ENCODE measurements at regions not wholly inside any gene's neighbourhood (a gene's known extent, or its start where the extent isn't known, plus 50 kb on each side); places are given as distances from the start of the nearest gene placed in this dataset.

GRCh38 chr9:28848671-28849070 is 1275.4 kb upstream of the C9orf72 start:
- H3K9ac ChIP-seq (ENCODE audit: low read depth, low read length): no peak overlapping the region
- no peaks in the 10 kb centered on the region for H3K36me3 ChIP-seq (ENCODE audit: insufficient read depth, low read length)
- peaks cover 6% of the 10 kb centered on the region; the same call in 1 of the 2 replicates for H3K4me1 ChIP-seq (ENCODE audit: insufficient read depth, low read length)
- no peaks in the 10 kb centered on the region for H3K9me3 ChIP-seq (ENCODE audit: control insufficient read depth, insufficient read depth, low read length)

- Histone ChIP-seq H3K36me3 (ENCODE audit: insufficient read depth, low read length) (no peaks in the 10 kb centered on the region), H3K9me3 (ENCODE audit: control insufficient read depth, insufficient read depth, low read length) (no peaks in the 10 kb centered on the region), H3K4me1 (ENCODE audit: insufficient read depth, low read length) (peaks cover 6% of the 10 kb centered on the region; the same call in 1 of the 2 replicates), H3K9ac (ENCODE audit: low read depth, low read length) (no peak overlapping the region)
These were observed 1280.2 kb upstream of the C9orf72 start for GRCh38 chr9:28853477-28853876.

GRCh38 chr9:28866951-28867350 is 1293.7 kb upstream of the C9orf72 start:
- Histone ChIP-seq H3K9ac (ENCODE audit: low read depth, low read length) (no peak overlapping the region), H3K9me3 (ENCODE audit: control insufficient read depth, insufficient read depth, low read length) (no peaks in the 10 kb centered on the region)

GRCh38 chr9:28868228-28868990 is 1295.1 kb upstream of the C9orf72 start:
- Histone ChIP-seq H3K36me3 (ENCODE audit: insufficient read depth, low read length) (no peaks in the 10 kb centered on the region), H3K4me1 (ENCODE audit: insufficient read depth, low read length) (0 out of 2 replicates have a peak, but pooled peaks cover 5% of the 10 kb centered on the region), H3K9ac (ENCODE audit: low read depth, low read length) (no peak overlapping the region), H3K9me3 (ENCODE audit: control insufficient read depth, insufficient read depth, low read length) (no peaks in the 10 kb centered on the region)

More at GRCh38 chr9:28866951-28867350, 1293.7 kb upstream of the C9orf72 start:
- Histone ChIP-seq H3K36me3 (ENCODE audit: insufficient read depth, low read length) (no peaks in the 10 kb centered on the region), H3K4me1 (ENCODE audit: insufficient read depth, low read length) (0 out of 2 replicates have a peak, but pooled peaks cover 5% of the 10 kb centered on the region)

- H3K9ac ChIP-seq (ENCODE audit: low read depth, low read length): no peak overlapping the region
- H3K9me3 ChIP-seq (ENCODE audit: control insufficient read depth, insufficient read depth, low read length): no peaks in the 10 kb centered on the region
- H3K4me1 ChIP-seq (ENCODE audit: insufficient read depth, low read length): no peaks in the 10 kb centered on the region
- no peaks in the 10 kb centered on the region for H3K36me3 ChIP-seq (ENCODE audit: insufficient read depth, low read length)
These were observed 1309.2 kb upstream of the C9orf72 start for GRCh38 chr9:28882529-28882928.

GRCh38 chr9:28883234-28883633 is 1310.0 kb upstream of the C9orf72 start:
- H3K4me1 ChIP-seq (ENCODE audit: insufficient read depth, low read length): no peaks in the 10 kb centered on the region
- no peaks in the 10 kb centered on the region for H3K9me3 ChIP-seq (ENCODE audit: control insufficient read depth, insufficient read depth, low read length)
- H3K9ac ChIP-seq (ENCODE audit: low read depth, low read length): no peak overlapping the region
- no peaks in the 10 kb centered on the region for H3K36me3 ChIP-seq (ENCODE audit: insufficient read depth, low read length)

- no peaks in the 10 kb centered on the region for H3K36me3 ChIP-seq (ENCODE audit: insufficient read depth, low read length)
- H3K9ac ChIP-seq (ENCODE audit: low read depth, low read length): no peak overlapping the region
- no peaks in the 10 kb centered on the region for H3K4me1 ChIP-seq (ENCODE audit: insufficient read depth, low read length)
- no peaks in the 10 kb centered on the region; the same call in 1 of the 2 replicates for H3K9me3 ChIP-seq (ENCODE audit: control insufficient read depth, insufficient read depth, low read length)
These were observed 1314.1 kb upstream of the C9orf72 start for GRCh38 chr9:28887188-28887884.

GRCh38 chr9:28888806-28889205 is 1315.5 kb upstream of the C9orf72 start:
- Histone ChIP-seq H3K9me3 (ENCODE audit: control insufficient read depth, insufficient read depth, low read length) (no peaks in the 10 kb centered on the region; the same call in 1 of the 2 replicates), H3K36me3 (ENCODE audit: insufficient read depth, low read length) (no peaks in the 10 kb centered on the region), H3K9ac (ENCODE audit: low read depth, low read length) (no peak overlapping the region), H3K4me1 (ENCODE audit: insufficient read depth, low read length) (no peaks in the 10 kb centered on the region)

- no peak overlapping the region for H3K9ac ChIP-seq (ENCODE audit: low read depth, low read length)
- H3K36me3 ChIP-seq (ENCODE audit: insufficient read depth, low read length): no peaks in the 10 kb centered on the region
- no peaks in the 10 kb centered on the region; the same call in 1 of the 2 replicates for H3K9me3 ChIP-seq (ENCODE audit: control insufficient read depth, insufficient read depth, low read length)
- H3K4me1 ChIP-seq (ENCODE audit: insufficient read depth, low read length): no peaks in the 10 kb centered on the region
These were observed 1319.3 kb upstream of the C9orf72 start for GRCh38 chr9:28892538-28892937.

- H3K9me3 ChIP-seq (ENCODE audit: control insufficient read depth, insufficient read depth, low read length): no peaks in the 10 kb centered on the region; the same call in 1 of the 2 replicates
- H3K4me1 ChIP-seq (ENCODE audit: insufficient read depth, low read length): no peaks in the 10 kb centered on the region
- no peaks in the 10 kb centered on the region for H3K36me3 ChIP-seq (ENCODE audit: insufficient read depth, low read length)
- H3K9ac ChIP-seq (ENCODE audit: low read depth, low read length): no peak overlapping the region
These were observed 1326.0 kb upstream of the C9orf72 start for GRCh38 chr9:28899267-28899666.

- H3K9ac ChIP-seq (ENCODE audit: low read depth, low read length): no peak overlapping the region
- H3K9me3 ChIP-seq (ENCODE audit: control insufficient read depth, insufficient read depth, low read length): no peaks in the 10 kb centered on the region; the same call in 1 of the 2 replicates
- no peaks in the 10 kb centered on the region for H3K36me3 ChIP-seq (ENCODE audit: insufficient read depth, low read length)
- H3K4me1 ChIP-seq (ENCODE audit: insufficient read depth, low read length): no peaks in the 10 kb centered on the region
These were observed 1326.6 kb upstream of the C9orf72 start for GRCh38 chr9:28899926-28900325.

- no peaks in the 10 kb centered on the region for H3K36me3 ChIP-seq (ENCODE audit: insufficient read depth, low read length)
These were observed 1327.1 kb upstream of the C9orf72 start for GRCh38 chr9:28900406-28900805.

GRCh38 chr9:28909526-28909925 is 1336.2 kb upstream of the C9orf72 start:
- no peaks in the 10 kb centered on the region; the same call in 1 of the 2 replicates for H3K4me1 ChIP-seq (ENCODE audit: insufficient read depth, low read length)
- H3K9ac ChIP-seq (ENCODE audit: low read depth, low read length): no peak overlapping the region
- H3K36me3 ChIP-seq (ENCODE audit: insufficient read depth, low read length): no peaks in the 10 kb centered on the region
- peaks cover 2% of the 10 kb centered on the region; the same call in 1 of the 2 replicates for H3K9me3 ChIP-seq (ENCODE audit: control insufficient read depth, insufficient read depth, low read length)

More at GRCh38 chr9:28900406-28900805, 1327.1 kb upstream of the C9orf72 start:
- Histone ChIP-seq H3K9ac (ENCODE audit: low read depth, low read length) (no peak overlapping the region), H3K4me1 (ENCODE audit: insufficient read depth, low read length) (no peaks in the 10 kb centered on the region), H3K9me3 (ENCODE audit: control insufficient read depth, insufficient read depth, low read length) (no peaks in the 10 kb centered on the region; the same call in 1 of the 2 replicates)

- H3K36me3 ChIP-seq (ENCODE audit: insufficient read depth, low read length): no peaks in the 10 kb centered on the region
- peaks cover 2% of the 10 kb centered on the region; the same call in 1 of the 2 replicates for H3K9me3 ChIP-seq (ENCODE audit: control insufficient read depth, insufficient read depth, low read length)
- H3K4me1 ChIP-seq (ENCODE audit: insufficient read depth, low read length): 0 out of 2 replicates have a peak, but pooled peaks cover 4% of the 10 kb centered on the region
- H3K9ac ChIP-seq (ENCODE audit: low read depth, low read length): no peak overlapping the region
These were observed 1339.3 kb upstream of the C9orf72 start for GRCh38 chr9:28912621-28913020.
